HG02840 (cell line): ENCODE measurements at regions not wholly inside any gene's neighbourhood (a gene's known extent, or its start where the extent isn't known, plus 50 kb on each side); places are given as distances from the start of the nearest gene placed in this dataset.
"Not testable (repeated sequence)": the region's sequence is repeated elsewhere in the genome, so short reads cannot be mapped to it uniquely, and the experiment has no call there.

Source experiments
- ATAC-seq: cut with Tn5 transposase; IDR thresholded peaks from one replicate; pipeline ENCODE4 v1.9.1; 2021; ENCODE audit warnings: mild to moderate bottlenecking, moderate library complexity, moderate number of reproducible peaks; ENCODE audit not compliant: unreplicated experiment, low FRiP score

GRCh38 chrX:87914726-87915125, 397.1 kb downstream of the KLHL4 start:
- ATAC-seq = no peak

- ATAC-seq = no peak
Observed at GRCh38 chrX:87924619-87925018, 407.0 kb downstream of the KLHL4 start.

GRCh38 chrX:87941841-87942240, 424.2 kb downstream of the KLHL4 start:
- no peak for ATAC-seq

- ATAC-seq = no peak
Observed at GRCh38 chrX:87961471-87961870, 443.9 kb downstream of the KLHL4 start.

- no peak for ATAC-seq
Observed at GRCh38 chrX:87968118-87968517, 450.5 kb downstream of the KLHL4 start.

- ATAC-seq = not testable (repeated sequence)
Observed at GRCh38 chrX:87972121-87972520, 454.5 kb downstream of the KLHL4 start.

- no peak for ATAC-seq
Observed at GRCh38 chrX:87975365-87975764, 457.8 kb downstream of the KLHL4 start.

- not testable (repeated sequence) for ATAC-seq
Observed at GRCh38 chrX:88007873-88008272, 490.3 kb downstream of the KLHL4 start.

- ATAC-seq = no peak
Observed at GRCh38 chrX:88024022-88024421, 506.4 kb downstream of the KLHL4 start.

GRCh38 chrX:88072339-88073030, 554.9 kb downstream of the KLHL4 start:
- no peak for ATAC-seq

- no peak for ATAC-seq
Observed at GRCh38 chrX:88101968-88102367, 584.4 kb downstream of the KLHL4 start.

- ATAC-seq = no peak
Observed at GRCh38 chrX:88135735-88136134, 611.3 kb upstream of the CPXCR1 start.

- no peak for ATAC-seq
Observed at GRCh38 chrX:88136328-88136727, 610.7 kb upstream of the CPXCR1 start.

GRCh38 chrX:88146577-88146976, 600.4 kb upstream of the CPXCR1 start:
- no peak for ATAC-seq

GRCh38 chrX:88170553-88170952, 576.5 kb upstream of the CPXCR1 start:
- no peak for ATAC-seq

- not testable (repeated sequence) for ATAC-seq
Observed at GRCh38 chrX:88173932-88174440, 573.0 kb upstream of the CPXCR1 start.

- no peak for ATAC-seq
Observed at GRCh38 chrX:88202149-88202548, 544.9 kb upstream of the CPXCR1 start.

- ATAC-seq = no peak
Observed at GRCh38 chrX:88244066-88244465, 503.0 kb upstream of the CPXCR1 start.

- no peak for ATAC-seq
Observed at GRCh38 chrX:88284844-88285243, 462.2 kb upstream of the CPXCR1 start.

- not testable (repeated sequence) for ATAC-seq
Observed at GRCh38 chrX:88313972-88314371, 433.1 kb upstream of the CPXCR1 start.

GRCh38 chrX:88325634-88326033, 421.4 kb upstream of the CPXCR1 start:
- no peak for ATAC-seq

GRCh38 chrX:88355252-88355651, 391.8 kb upstream of the CPXCR1 start:
- no peak for ATAC-seq
